ENCODE measurements at regions not wholly inside any gene's neighbourhood (a gene's known extent, or its start where the extent isn't known, plus 50 kb on each side); places are given as distances from the start of the nearest gene placed in this dataset.

DNA sequence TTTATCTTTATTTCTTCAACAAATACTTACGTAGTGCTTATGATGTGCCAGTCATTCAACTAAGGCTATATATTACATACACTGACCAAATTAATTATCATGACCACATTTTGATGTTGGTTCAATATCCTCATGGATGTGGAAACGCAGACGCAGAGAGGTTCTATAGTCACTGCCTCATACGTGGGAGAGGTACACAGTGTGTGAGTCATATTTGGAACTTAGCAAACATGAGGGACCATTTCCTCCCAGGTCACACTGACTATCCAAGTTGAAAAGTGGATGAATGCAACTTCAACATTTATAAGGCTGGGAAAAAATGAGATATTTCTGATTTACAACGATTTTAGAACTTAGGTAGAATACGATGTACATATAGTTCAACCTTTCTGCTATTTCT is 113.6 kb downstream of the PRLHR start:
- intact Hi-C loops (cut with DNase I), result no loop called here
- ATAC-seq, result no peak
- H3K4me1 ChIP-seq, result no peaks in the 10 kb centered on the region
- H3K9me3 ChIP-seq, result no peaks in the 10 kb centered on the region
- H3K36me3 ChIP-seq, result no peaks in the 10 kb centered on the region
- TF ChIP-seq, protein P1, sequence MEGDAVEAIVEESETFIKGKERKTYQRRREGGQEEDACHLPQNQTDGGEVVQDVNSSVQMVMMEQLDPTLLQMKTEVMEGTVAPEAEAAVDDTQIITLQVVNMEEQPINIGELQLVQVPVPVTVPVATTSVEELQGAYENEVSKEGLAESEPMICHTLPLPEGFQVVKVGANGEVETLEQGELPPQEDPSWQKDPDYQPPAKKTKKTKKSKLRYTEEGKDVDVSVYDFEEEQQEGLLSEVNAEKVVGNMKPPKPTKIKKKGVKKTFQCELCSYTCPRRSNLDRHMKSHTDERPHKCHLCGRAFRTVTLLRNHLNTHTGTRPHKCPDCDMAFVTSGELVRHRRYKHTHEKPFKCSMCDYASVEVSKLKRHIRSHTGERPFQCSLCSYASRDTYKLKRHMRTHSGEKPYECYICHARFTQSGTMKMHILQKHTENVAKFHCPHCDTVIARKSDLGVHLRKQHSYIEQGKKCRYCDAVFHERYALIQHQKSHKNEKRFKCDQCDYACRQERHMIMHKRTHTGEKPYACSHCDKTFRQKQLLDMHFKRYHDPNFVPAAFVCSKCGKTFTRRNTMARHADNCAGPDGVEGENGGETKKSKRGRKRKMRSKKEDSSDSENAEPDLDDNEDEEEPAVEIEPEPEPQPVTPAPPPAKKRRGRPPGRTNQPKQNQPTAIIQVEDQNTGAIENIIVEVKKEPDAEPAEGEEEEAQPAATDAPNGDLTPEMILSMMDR (IDR thresholded peaks at IDR 0.05), result no peak
- no peak for TF ChIP-seq POLR2A (IDR thresholded peaks at IDR 0.05)
- H3K27me3 ChIP-seq, result no peaks in the 10 kb centered on the region
- no peak for DNase-seq
- no peak overlapping the region for H3K4me3 ChIP-seq
- WGBS (ENCODE audit: insufficient coverage, low coverage, low lambda C conversion rate, missing lambda C conversion rate), result 62% methylated on average over 6 of the region's 6 CpGs
- no peak overlapping the region for H3K27ac ChIP-seq

DNA sequence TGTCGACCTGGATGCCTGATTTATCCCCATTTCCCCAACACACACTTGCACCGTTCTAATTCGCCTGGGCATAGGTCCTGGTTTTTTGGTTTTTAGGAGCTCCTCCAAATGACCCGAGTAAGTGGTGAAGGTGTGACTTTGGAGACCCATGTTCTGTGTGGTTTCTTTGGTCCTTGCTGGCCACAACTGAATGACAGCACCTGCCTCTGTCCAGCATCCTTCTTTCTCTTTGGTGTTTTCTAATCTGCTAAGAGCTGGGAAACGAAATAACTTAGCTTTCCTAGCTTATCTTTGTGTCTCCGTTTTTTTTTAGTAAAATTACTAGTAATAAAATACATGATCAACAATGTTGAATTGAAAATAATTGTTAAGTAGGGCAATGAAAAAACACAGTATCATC is 120.2 kb downstream of the PRLHR start:
- ATAC-seq, result no peak
- intact Hi-C loops (cut with DNase I), result no loop called here
- H3K4me3 ChIP-seq, result no peak overlapping the region
- 51% methylated on average over 6 of the region's 6 CpGs for WGBS (ENCODE audit: insufficient coverage, low coverage, low lambda C conversion rate, missing lambda C conversion rate)
- TF ChIP-seq POLR2A (IDR thresholded peaks at IDR 0.05), result no peak
- TF ChIP-seq, protein P1 (IDR thresholded peaks at IDR 0.05), result no peak
- no peaks in the 10 kb centered on the region for H3K36me3 ChIP-seq
- H3K27ac ChIP-seq, result no peak overlapping the region
- no peaks in the 10 kb centered on the region for H3K27me3 ChIP-seq
- no peaks in the 10 kb centered on the region for H3K4me1 ChIP-seq
- no peaks in the 10 kb centered on the region for H3K9me3 ChIP-seq
- DNase-seq, result no peak

DNA sequence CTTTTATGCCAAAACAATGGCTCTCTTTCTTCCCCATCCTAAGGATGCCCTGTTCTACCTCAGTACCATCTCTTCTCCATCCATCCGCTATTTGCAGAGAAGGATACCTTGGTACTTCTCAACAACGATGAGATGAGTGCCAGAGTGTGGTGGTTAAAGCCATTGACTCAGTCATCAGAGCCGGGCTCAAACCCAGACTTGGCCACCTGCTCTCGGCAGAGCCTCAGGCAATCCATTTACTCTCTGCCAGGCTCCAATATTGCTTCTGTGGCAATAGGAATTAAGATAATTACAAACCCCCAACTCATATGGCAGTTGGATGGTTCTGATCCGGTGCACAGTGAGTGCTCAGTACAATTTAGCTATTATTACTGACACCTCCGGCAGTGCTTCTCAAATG is 121.3 kb downstream of the PRLHR start:
- Histone ChIP-seq H3K27me3 (no peaks in the 10 kb centered on the region), H3K9me3 (no peaks in the 10 kb centered on the region), H3K4me3 (no peak overlapping the region), H3K27ac (no peak overlapping the region), H3K4me1 (no peaks in the 10 kb centered on the region), H3K36me3 (no peaks in the 10 kb centered on the region)
- intact Hi-C loops (cut with DNase I), result no loop called here
- no peak for ATAC-seq
- TF ChIP-seq, protein P1 (IDR thresholded peaks at IDR 0.05), result no peak
- TF ChIP-seq POLR2A (IDR thresholded peaks at IDR 0.05), result no peak
- WGBS (ENCODE audit: insufficient coverage, low coverage, low lambda C conversion rate, missing lambda C conversion rate), result 67% methylated on average over 5 of the region's 6 CpGs
- no peak for DNase-seq

DNA sequence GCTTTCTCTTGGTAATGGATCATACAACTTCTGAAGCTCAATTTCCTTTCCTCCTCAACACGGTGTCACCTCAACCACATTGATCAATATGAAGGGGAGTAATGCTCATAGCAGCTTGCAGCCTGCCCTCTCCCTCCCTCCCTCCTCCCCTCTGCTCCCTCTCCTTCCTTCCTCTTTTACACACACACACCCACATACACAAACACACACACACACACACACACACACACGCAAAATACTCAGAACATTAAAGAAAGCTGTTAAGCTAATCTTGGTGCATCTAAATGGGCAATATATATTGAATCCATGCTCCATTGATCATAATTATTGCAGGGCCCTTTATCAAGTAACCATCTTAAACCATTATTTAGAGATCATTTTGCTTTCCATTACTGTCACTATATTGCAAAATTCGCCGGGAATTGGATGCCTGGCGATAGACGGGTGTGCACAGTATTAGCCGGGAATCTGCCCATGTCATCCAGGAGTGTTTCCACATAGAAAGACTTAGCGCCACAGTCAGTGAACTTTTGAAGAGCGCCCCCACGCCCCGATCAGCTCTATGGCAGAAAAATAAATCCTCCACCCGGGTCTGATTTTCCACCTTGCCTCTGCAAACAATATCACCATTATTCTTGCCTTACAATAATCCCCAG is 122.0 kb downstream of the PRLHR start:
- Histone ChIP-seq H3K9me3 (no peaks in the 10 kb centered on the region), H3K27ac (no peak overlapping the region), H3K36me3 (no peaks in the 10 kb centered on the region), H3K4me1 (no peaks in the 10 kb centered on the region), H3K27me3 (no peaks in the 10 kb centered on the region), H3K4me3 (no peak overlapping the region)
- intact Hi-C loops (cut with DNase I), result no loop called here
- DNase-seq (no peak), ATAC-seq (no peak)
- 43% methylated on average over 6 of the region's 12 CpGs for whole genome bisulfite sequencing (ENCODE audit: insufficient coverage, low coverage, low lambda C conversion rate, missing lambda C conversion rate)
- no peak for TF ChIP-seq POLR2A (IDR thresholded peaks at IDR 0.05)
- TF ChIP-seq, protein P1 (IDR thresholded peaks at IDR 0.05), result no peak
